Fibroblast of lung (primary cell): ENCODE measurements at regions not wholly inside any gene's neighbourhood (a gene's known extent, or its start where the extent isn't known, plus 50 kb on each side); places are given as distances from the start of the nearest gene placed in this dataset.

Experiments used
- DNase-seq, 2 donors: peaks; one replicate each; pipeline versions ENCODE4 v3.0.0 to v3.0.0-alpha.2; 2010; ENCODE audit warnings: low read depth in 2 of 2
- H2AFZ ChIP-seq: 2 replicates; pipeline ENCODE4 v1.5.1; 2012; ENCODE audit warnings: low read length, control low read depth, inconsistent platforms
- H3K27ac ChIP-seq: 2 replicates; pipeline ENCODE4 v1.5.1; 2011; ENCODE audit warnings: low read length, control low read depth; ENCODE audit not compliant: insufficient read depth
- H3K27me3 ChIP-seq: 2 replicates; pipeline ENCODE4 v1.5.1; 2011; ENCODE audit warnings: mild to moderate bottlenecking, low read length; ENCODE audit not compliant: control insufficient read depth, insufficient read depth
- H3K36me3 ChIP-seq: 2 replicates; pipeline ENCODE4 v1.5.1; 2011; ENCODE audit warnings: low read length; ENCODE audit not compliant: control insufficient read depth, insufficient read depth
- H3K4me1 ChIP-seq: 2 replicates; pipeline ENCODE4 v1.5.1; 2011; ENCODE audit warnings: low read length; ENCODE audit not compliant: control insufficient read depth, insufficient read depth; ENCODE audit errors: extremely low read depth
- H3K4me2 ChIP-seq: 2 replicates; pipeline ENCODE4 v1.5.1; 2011; ENCODE audit warnings: low read length, control low read depth; ENCODE audit not compliant: insufficient read depth; ENCODE audit errors: extremely low read depth
- H3K4me3 ChIP-seq, 4 experiments: fragments of 200-600 bp in 1 of 4; sonication (generic) in 1 of 4; replicated peaks in 1 of 4; 2 replicates each; pipeline ENCODE4 v1.5.1; 2011 to 2016; ENCODE audit warnings: low read length in 4 of 4, low read depth in 3 of 4, mild to moderate bottlenecking in 3 of 4, control low read depth in 2 of 4, inconsistent platforms in 1 of 4, mixed read lengths in 1 of 4; ENCODE audit not compliant: insufficient read depth in 1 of 4; ENCODE audit errors: control extremely low read depth in 1 of 4
- H3K79me2 ChIP-seq: 2 replicates; pipeline ENCODE4 v1.5.1; 2012; ENCODE audit warnings: mild to moderate bottlenecking, low read length, inconsistent platforms; ENCODE audit not compliant: control insufficient read depth, insufficient read depth
- H3K9ac ChIP-seq: 2 replicates; pipeline ENCODE4 v1.5.1; 2011; ENCODE audit warnings: mild to moderate bottlenecking, low read length, control low read depth; ENCODE audit not compliant: insufficient read depth
- H3K9me3 ChIP-seq: 2 replicates; pipeline ENCODE4 v1.5.1; 2012; ENCODE audit warnings: low read depth, low read length; ENCODE audit not compliant: control insufficient read depth, insufficient read depth
- H4K20me1 ChIP-seq: 2 replicates; pipeline ENCODE4 v1.5.1; 2011; ENCODE audit warnings: low read length; ENCODE audit not compliant: control insufficient read depth, insufficient read depth; ENCODE audit errors: extremely low read depth
- CTCF ChIP-seq, 2 donors: IDR thresholded peaks in 1 of 2; conservative IDR thresholded peaks in 1 of 2; 1 replicate in 1 of 2; 2 replicates in 1 of 2; pipeline ENCODE4 v1.5.1; 2011 to 2012; ENCODE audit warnings: low read length in 2 of 2, control low read depth in 1 of 2, inconsistent platforms in 1 of 2, low read depth in 1 of 2, mild to moderate bottlenecking in 1 of 2
- EZH2 ChIP-seq: IDR thresholded peaks from 2 replicates; pipeline ENCODE4 v1.5.1; 2012; ENCODE audit warnings: low read length, control low read depth, mild to moderate bottlenecking; ENCODE audit errors: missing control alignments

GRCh38 chr5:125979636-125980035 lies 443.6 kb upstream of the GRAMD2B start:
- Histone ChIP-seq H3K79me2 (no peaks in the 10 kb centered on the region), H4K20me1 (no peaks in the 10 kb centered on the region), H3K4me3 (no peak overlapping the region), H2AFZ (no peak overlapping the region), H3K4me2 (no peak overlapping the region), H3K9me3 (no peaks in the 10 kb centered on the region), H3K4me1 (no peaks in the 10 kb centered on the region), H3K9ac (no peak overlapping the region), H3K27me3 (no peaks in the 10 kb centered on the region), H3K27ac (no peak overlapping the region), H3K36me3 (no peaks in the 10 kb centered on the region)
- TF ChIP-seq EZH2 (no peak), CTCF (conservative IDR thresholded peaks at IDR 0.05 in 1 of 2, IDR thresholded peaks at IDR 0.05 in 1 of 2; ENCODE audit: low read depth in 1 of 2, low read length in 2 of 2) (no peak)
- DNase-seq = no peak

- no peak overlapping the region for H3K27ac ChIP-seq
- H2AFZ ChIP-seq = no peak overlapping the region
- H3K27me3 ChIP-seq = no peaks in the 10 kb centered on the region
- H3K9me3 ChIP-seq = no peaks in the 10 kb centered on the region
- no peak for TF ChIP-seq CTCF (conservative IDR thresholded peaks at IDR 0.05 in 1 of 2, IDR thresholded peaks at IDR 0.05 in 1 of 2; ENCODE audit: low read depth in 1 of 2, low read length in 2 of 2)
- TF ChIP-seq EZH2 = no peak
- no peak overlapping the region for H3K9ac ChIP-seq
- no peak for DNase-seq
- H3K4me3 ChIP-seq = no peak overlapping the region
- H3K36me3 ChIP-seq = no peaks in the 10 kb centered on the region
- H3K4me1 ChIP-seq = no peaks in the 10 kb centered on the region
- no peaks in the 10 kb centered on the region for H3K79me2 ChIP-seq
- no peak overlapping the region for H3K4me2 ChIP-seq
- H4K20me1 ChIP-seq = no peaks in the 10 kb centered on the region
Observed at GRCh38 chr5:125981016-125981415, 442.2 kb upstream of the GRAMD2B start.

DNA sequence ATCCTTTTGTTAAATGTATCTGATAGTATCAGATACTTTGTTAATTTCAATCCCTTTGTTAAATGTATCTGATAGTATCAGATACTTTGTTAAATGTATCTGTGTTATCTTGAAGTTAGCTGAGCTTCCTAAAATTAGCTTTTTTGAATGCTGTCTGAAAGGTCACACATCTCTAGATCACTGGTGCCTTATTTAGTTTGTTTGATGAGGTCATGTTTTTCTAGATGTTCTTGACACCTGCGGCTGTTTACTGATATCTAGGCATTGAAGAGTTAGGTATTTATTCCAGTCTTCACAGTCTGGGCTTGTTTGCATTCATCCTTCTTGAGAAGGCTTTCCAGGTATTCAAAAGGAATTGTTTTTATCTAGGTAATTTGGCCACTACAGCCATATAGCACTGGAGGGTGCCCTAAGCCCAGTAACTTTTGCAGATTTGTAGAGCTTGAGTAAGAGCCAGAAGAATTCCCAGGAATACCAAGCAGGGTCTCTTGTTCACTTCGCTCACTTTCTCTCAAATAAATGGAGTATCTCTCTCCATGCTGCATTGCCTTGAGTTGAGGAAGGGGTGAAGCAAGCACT lies 435.4 kb upstream of the GRAMD2B start:
- Histone ChIP-seq H3K4me1 (no peaks in the 10 kb centered on the region), H3K4me3 (no peak overlapping the region), H4K20me1 (no peaks in the 10 kb centered on the region), H3K4me2 (no peak overlapping the region), H3K27ac (no peak overlapping the region), H2AFZ (no peak overlapping the region), H3K9me3 (no peaks in the 10 kb centered on the region), H3K27me3 (no peaks in the 10 kb centered on the region), H3K79me2 (no peaks in the 10 kb centered on the region), H3K9ac (no peak overlapping the region), H3K36me3 (no peaks in the 10 kb centered on the region)
- TF ChIP-seq EZH2 (no peak), CTCF (conservative IDR thresholded peaks at IDR 0.05 in 1 of 2, IDR thresholded peaks at IDR 0.05 in 1 of 2; ENCODE audit: low read depth in 1 of 2, low read length in 2 of 2) (no peak)
- no peak for DNase-seq
